ENCODE measurements at regions not wholly inside any gene's neighbourhood (a gene's known extent, or its start where the extent isn't known, plus 50 kb on each side); places are given as distances from the start of the nearest gene placed in this dataset.
"Not testable (repeated sequence)": the region's sequence is repeated elsewhere in the genome, so short reads cannot be mapped to it uniquely, and the experiment has no call there.

GRCh38 chr14:43127874-43128273 is 1379.2 kb downstream of the FSCB start:
- not testable (repeated sequence) for TF ChIP-seq CTCF (IDR thresholded peaks at IDR 0.05); EP300 (IDR thresholded peaks at IDR 0.05); RCOR1 (IDR thresholded peaks at IDR 0.05; ENCODE audit: low read depth, low read length); NFE2L2 (conservative IDR thresholded peaks at IDR 0.05; ENCODE audit: low read length); USF2 (IDR thresholded peaks at IDR 0.05)
